ENCODE measurements at regions not wholly inside any gene's neighbourhood (a gene's known extent, or its start where the extent isn't known, plus 50 kb on each side); places are given as distances from the start of the nearest gene placed in this dataset.
A peak's percentile ranks its signal among the peaks of the same experiment; 100 is the strongest.

GRCh38 chr1:39098546-39099250, 72.5 kb downstream of the NDUFS5 start:
- Histone ChIP-seq H3K36me3 (ENCODE audit: control insufficient read depth in 2 of 2, extremely low read depth in 1 of 2, insufficient read depth in 2 of 2, low read length in 2 of 2) (no peaks in the 10 kb centered on the region), H3K4me3 (replicated peaks in 1 of 3; ENCODE audit: insufficient read depth in 1 of 3, low read depth in 1 of 3, low read length in 3 of 3) (no peak overlapping the region), H3K79me2 (ENCODE audit: control insufficient read depth, insufficient read depth, low read length) (peaks cover 2% of the 10 kb centered on the region), H2AFZ (ENCODE audit: low read depth, low read length) (no peak overlapping the region), H3K27me3 (ENCODE audit: control insufficient read depth in 2 of 2, insufficient read depth in 2 of 2, low read length in 2 of 2) (no peaks in the 10 kb centered on the region), H3K9me3 (replicated peaks; ENCODE audit: control insufficient read depth, insufficient read depth, low read length) (no peaks in the 10 kb centered on the region), H3K4me1 (ENCODE audit: control insufficient read depth, extremely low read depth, insufficient read depth, low read length) (peaks cover 12% of the 10 kb centered on the region), H4K20me1 (replicated peaks; ENCODE audit: control insufficient read depth, extremely low read depth, insufficient read depth, low read length) (no peaks in the 10 kb centered on the region), H3K9ac (replicated peaks; ENCODE audit: extremely low read depth, insufficient read depth, low read length) (no peak overlapping the region), H3K4me2 (ENCODE audit: insufficient read depth, low read length) (no peak overlapping the region), H3K9me1 (replicated peaks; ENCODE audit: control insufficient read depth, extremely low read depth, insufficient read depth, low read length) (no peaks in the 10 kb centered on the region), H3K27ac (ENCODE audit: insufficient read depth, low read depth, low read length) (no peak overlapping the region)
- DNase-seq (ENCODE audit: low read depth, low spot score) (peak; percentile 61), FAIRE-seq (peak; percentile 83)
- CTCF ChIA-PET = interaction anchor here (0.5 to 3.6 kb wide), 100 partner anchors 9 to 560 kb away, joined by 3 to 99 read pairs (median 4); partner anchors contain the start of genes BMP8A, MACF1 and NDUFS5
- POLR2A ChIA-PET = interaction anchor here (0.6 kb wide), 1 partner anchor 91 kb away, joined by 3 read pairs; no protein-coding TSS in a partner anchor
- intact Hi-C loops (cut with micrococcal nuclease) (loop anchor here (1.0 to 2.0 kb wide), 4 partner anchors 160 to 441 kb away; no protein-coding TSS in a partner anchor), dilution Hi-C loops (cut with MboI; ENCODE audit: extremely low pct_ligation_motif_present, low sequenced_read_pairs) (no loop called here)
- TF ChIP-seq, protein P1, sequence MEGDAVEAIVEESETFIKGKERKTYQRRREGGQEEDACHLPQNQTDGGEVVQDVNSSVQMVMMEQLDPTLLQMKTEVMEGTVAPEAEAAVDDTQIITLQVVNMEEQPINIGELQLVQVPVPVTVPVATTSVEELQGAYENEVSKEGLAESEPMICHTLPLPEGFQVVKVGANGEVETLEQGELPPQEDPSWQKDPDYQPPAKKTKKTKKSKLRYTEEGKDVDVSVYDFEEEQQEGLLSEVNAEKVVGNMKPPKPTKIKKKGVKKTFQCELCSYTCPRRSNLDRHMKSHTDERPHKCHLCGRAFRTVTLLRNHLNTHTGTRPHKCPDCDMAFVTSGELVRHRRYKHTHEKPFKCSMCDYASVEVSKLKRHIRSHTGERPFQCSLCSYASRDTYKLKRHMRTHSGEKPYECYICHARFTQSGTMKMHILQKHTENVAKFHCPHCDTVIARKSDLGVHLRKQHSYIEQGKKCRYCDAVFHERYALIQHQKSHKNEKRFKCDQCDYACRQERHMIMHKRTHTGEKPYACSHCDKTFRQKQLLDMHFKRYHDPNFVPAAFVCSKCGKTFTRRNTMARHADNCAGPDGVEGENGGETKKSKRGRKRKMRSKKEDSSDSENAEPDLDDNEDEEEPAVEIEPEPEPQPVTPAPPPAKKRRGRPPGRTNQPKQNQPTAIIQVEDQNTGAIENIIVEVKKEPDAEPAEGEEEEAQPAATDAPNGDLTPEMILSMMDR (IDR thresholded peaks at IDR 0.05; ENCODE audit: extremely low read depth in 1 of 2, insufficient read depth in 1 of 2, low read depth in 1 of 2, low read length in 2 of 2) = peak; percentile 65 to 68
- TF ChIP-seq MAX (IDR thresholded peaks at IDR 0.05; ENCODE audit: insufficient read depth, insufficient read length) (no peak), MYC (IDR thresholded peaks at IDR 0.05; ENCODE audit: low read depth, low read length) (no peak)
- no TSS peak for BruUV-seq (replicated peaks)

Data from endothelial cell of umbilical vein (primary cell).